ENCODE measurements at regions not wholly inside any gene's neighbourhood (a gene's known extent, or its start where the extent isn't known, plus 50 kb on each side); places are given as distances from the start of the nearest gene placed in this dataset.

DNA sequence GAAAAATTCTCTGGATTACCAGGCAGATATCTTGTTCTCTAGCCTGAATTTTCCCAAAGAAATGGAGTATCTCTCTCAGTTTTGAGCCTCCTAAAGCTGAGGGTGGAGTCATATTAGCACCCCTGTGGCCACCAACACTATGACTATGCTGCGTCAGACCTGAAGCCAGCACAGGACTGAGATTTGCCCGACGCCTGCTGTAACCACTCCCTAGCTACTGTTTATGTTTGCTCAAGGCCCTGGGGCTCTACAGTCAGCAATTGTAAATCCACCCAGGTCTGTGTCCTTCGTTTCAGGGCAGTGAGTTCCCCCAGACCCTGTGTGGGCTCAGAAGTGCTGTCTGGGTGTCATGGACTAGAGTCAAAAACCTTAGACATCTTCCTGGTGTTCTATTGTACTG, 61.4 kb downstream of the ZXDA start:
- Histone ChIP-seq H3K9me3 (ENCODE audit: control insufficient read depth, low read depth, low read length) (peaks cover 67% of the 10 kb centered on the region), H3K4me3 (ENCODE audit: low read length) (no peak overlapping the region), H3K36me3 (ENCODE audit: control insufficient read depth, low read depth, low read length) (no peaks in the 10 kb centered on the region), H3K4me1 (ENCODE audit: control insufficient read depth, low read depth, low read length) (no peaks in the 10 kb centered on the region), H3K27ac (ENCODE audit: low read length) (no peak overlapping the region), H3K27me3 (ENCODE audit: control insufficient read depth, insufficient read depth, low read length) (no peaks in the 10 kb centered on the region), H3K9ac (ENCODE audit: low read length) (no peak overlapping the region)

DNA sequence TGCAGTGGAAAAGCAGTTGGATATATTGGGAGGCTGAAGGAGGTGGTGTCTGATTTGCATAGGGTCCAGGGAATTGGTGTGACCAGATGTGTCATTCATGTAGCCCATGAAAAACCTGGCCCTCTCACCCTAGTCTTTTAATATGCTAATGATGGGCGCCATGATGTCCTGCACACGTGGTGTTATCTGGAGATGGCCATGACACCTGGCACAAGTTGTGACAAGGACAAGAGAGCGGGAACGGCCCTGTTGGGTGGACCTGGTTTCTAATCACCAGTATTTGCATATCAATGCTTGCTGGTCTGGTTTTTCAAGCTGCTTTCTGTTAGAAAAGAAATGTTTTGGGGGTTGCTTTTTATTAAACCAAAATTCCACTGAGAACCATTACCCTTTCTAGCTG, 87.4 kb downstream of the ZXDA start:
- Histone ChIP-seq H3K36me3 (ENCODE audit: control insufficient read depth, low read depth, low read length) (no peaks in the 10 kb centered on the region), H3K4me3 (ENCODE audit: low read length) (no peak overlapping the region), H3K27me3 (ENCODE audit: control insufficient read depth, insufficient read depth, low read length) (no peaks in the 10 kb centered on the region), H3K27ac (ENCODE audit: low read length) (no peak overlapping the region), H3K9ac (ENCODE audit: low read length) (no peak overlapping the region), H3K4me1 (ENCODE audit: control insufficient read depth, low read depth, low read length) (no peaks in the 10 kb centered on the region), H3K9me3 (ENCODE audit: control insufficient read depth, low read depth, low read length) (no peaks in the 10 kb centered on the region)

DNA sequence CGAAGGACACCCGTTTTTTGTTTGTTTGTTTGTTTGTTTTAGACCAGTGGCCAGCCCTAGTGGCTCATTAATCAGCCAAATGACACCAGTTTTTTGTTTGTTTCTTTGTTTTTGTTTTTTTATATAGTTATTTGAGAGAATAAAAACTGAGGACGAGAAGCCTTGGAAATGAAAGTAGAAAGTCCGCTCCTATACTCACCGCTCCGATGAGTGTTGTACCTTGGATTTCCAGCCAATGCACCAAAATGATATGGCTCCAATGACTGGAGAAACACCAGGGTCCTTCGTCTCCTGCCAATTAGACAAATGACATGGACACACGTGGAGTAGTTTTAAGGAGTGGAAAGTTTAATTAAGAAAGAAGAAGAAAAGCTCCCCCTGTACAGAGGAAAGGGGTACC, 87.9 kb downstream of the ZXDA start:
- H3K27me3 ChIP-seq (ENCODE audit: control insufficient read depth, insufficient read depth, low read length), result no peaks in the 10 kb centered on the region

DNA sequence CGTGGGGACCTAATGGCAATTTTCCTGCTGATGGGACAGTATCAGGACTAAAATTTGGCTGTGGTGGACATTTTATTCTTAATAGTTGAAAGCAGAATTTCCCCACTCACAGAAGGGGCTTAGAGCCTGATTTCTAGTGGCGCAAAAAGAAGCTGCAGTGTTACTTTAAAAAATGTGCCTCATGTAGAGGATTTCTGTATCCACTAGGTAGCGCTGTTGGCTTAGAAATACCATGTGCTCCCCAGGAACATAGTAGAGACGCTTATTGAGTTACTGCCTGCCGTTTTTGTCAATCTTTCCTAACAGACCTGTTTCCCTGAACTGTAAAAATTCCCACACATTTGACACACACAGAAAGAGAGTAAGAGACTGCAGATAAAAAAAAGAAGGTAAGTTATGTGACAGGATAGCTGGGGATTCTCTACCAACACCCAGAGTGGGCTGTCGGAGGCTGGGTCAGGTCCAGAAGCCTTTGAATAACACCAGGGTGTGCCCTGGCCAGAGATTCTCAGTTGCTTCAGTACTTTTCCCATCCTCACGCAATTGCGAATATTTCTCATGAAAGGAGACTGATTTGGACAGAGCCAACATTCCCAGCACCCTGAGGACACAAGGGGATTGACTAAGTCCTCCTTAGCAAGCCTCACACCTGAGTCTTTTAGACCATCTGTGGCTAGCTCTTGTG, 88.4 kb downstream of the ZXDA start:
- Histone ChIP-seq H3K9ac (ENCODE audit: low read length) (no peak overlapping the region), H3K4me3 (ENCODE audit: low read length) (no peak overlapping the region), H3K27me3 (ENCODE audit: control insufficient read depth, insufficient read depth, low read length) (no peaks in the 10 kb centered on the region), H3K36me3 (ENCODE audit: control insufficient read depth, low read depth, low read length) (no peaks in the 10 kb centered on the region), H3K9me3 (ENCODE audit: control insufficient read depth, low read depth, low read length) (peaks cover 2% of the 10 kb centered on the region), H3K4me1 (ENCODE audit: control insufficient read depth, low read depth, low read length) (no peaks in the 10 kb centered on the region), H3K27ac (ENCODE audit: low read length) (no peak overlapping the region)

More for the DNA sequence above, 87.9 kb downstream of the ZXDA start:
- Histone ChIP-seq H3K4me1 (ENCODE audit: control insufficient read depth, low read depth, low read length) (no peaks in the 10 kb centered on the region), H3K9me3 (ENCODE audit: control insufficient read depth, low read depth, low read length) (no peaks in the 10 kb centered on the region), H3K9ac (ENCODE audit: low read length) (no peak overlapping the region), H3K4me3 (ENCODE audit: low read length) (no peak overlapping the region), H3K27ac (ENCODE audit: low read length) (no peak overlapping the region), H3K36me3 (ENCODE audit: control insufficient read depth, low read depth, low read length) (no peaks in the 10 kb centered on the region)

DNA sequence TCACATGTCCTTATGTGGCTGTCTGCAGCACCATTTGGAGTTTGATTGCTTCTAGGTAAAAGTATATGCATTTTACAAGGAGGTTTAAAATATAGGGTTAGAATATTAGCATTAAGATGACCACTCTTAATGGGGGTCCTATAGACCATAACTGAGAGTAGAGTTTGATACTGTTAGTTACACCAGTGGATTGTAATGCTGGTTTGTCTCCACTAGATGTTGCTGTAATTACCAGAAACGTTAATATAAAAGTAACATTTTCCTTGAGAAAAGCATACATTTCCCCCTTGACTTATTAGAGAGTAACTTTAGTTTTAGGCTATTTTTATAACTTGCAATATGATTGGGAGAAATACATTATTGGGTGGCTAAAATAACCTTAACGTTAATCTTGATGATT, 93.0 kb downstream of the ZXDA start:
- H3K27me3 ChIP-seq (ENCODE audit: control insufficient read depth, insufficient read depth, low read length), result no peaks in the 10 kb centered on the region
- H3K9me3 ChIP-seq (ENCODE audit: control insufficient read depth, low read depth, low read length), result peaks cover 18% of the 10 kb centered on the region
- H3K4me1 ChIP-seq (ENCODE audit: control insufficient read depth, low read depth, low read length), result no peaks in the 10 kb centered on the region
- H3K36me3 ChIP-seq (ENCODE audit: control insufficient read depth, low read depth, low read length), result no peaks in the 10 kb centered on the region
- no peak overlapping the region for H3K4me3 ChIP-seq (ENCODE audit: low read length)
- H3K9ac ChIP-seq (ENCODE audit: low read length), result no peak overlapping the region
- no peak overlapping the region for H3K27ac ChIP-seq (ENCODE audit: low read length)

DNA sequence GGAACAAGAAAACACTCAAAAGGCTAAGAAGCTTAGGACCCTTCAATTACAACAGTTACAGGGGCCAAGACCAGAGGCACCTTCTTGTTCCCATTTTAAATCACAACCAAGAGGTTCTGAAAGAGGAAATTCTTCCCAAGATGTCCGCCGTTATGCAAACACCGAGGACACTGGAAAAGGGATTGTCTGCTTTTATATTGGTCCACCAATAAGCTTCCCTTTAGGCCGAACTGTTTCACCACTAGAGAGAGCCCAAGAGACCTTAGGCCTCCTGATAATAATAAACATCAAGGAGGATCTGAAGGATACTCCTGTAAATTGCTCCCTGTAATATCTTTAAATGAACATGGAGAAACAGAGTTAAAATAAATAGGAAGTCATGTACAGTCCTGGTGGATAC, 92.6 kb upstream of the NLRP2B start:
- no peak overlapping the region for H3K27ac ChIP-seq (ENCODE audit: low read length)
- no peaks in the 10 kb centered on the region for H3K36me3 ChIP-seq (ENCODE audit: control insufficient read depth, low read depth, low read length)
- no peaks in the 10 kb centered on the region for H3K27me3 ChIP-seq (ENCODE audit: control insufficient read depth, insufficient read depth, low read length)
- no peak overlapping the region for H3K4me3 ChIP-seq (ENCODE audit: low read length)
- H3K4me1 ChIP-seq (ENCODE audit: control insufficient read depth, low read depth, low read length), result no peaks in the 10 kb centered on the region
- H3K9ac ChIP-seq (ENCODE audit: low read length), result no peak overlapping the region
- H3K9me3 ChIP-seq (ENCODE audit: control insufficient read depth, low read depth, low read length), result peaks cover 23% of the 10 kb centered on the region

DNA sequence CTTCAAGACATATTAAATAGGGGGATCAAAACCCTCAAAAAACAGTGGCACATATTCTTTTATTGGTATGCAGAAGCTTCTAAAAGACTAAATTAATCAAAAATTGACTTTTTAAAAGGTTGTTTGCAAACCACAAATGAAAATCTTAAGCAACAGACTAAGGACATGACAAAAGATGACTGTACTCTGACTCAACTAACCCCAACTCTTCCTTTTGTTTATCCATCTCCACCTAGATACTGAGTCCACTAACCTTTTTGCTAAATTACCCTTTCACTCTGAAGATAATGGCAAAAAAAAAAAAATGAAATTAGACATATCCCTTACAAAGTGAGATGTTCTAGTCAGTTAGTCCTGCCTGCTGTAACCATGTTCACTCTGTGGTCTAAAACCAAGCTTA, 91.6 kb upstream of the NLRP2B start:
- Histone ChIP-seq H3K4me1 (ENCODE audit: control insufficient read depth, low read depth, low read length) (no peaks in the 10 kb centered on the region), H3K9ac (ENCODE audit: low read length) (no peak overlapping the region), H3K4me3 (ENCODE audit: low read length) (no peak overlapping the region), H3K27ac (ENCODE audit: low read length) (no peak overlapping the region), H3K27me3 (ENCODE audit: control insufficient read depth, insufficient read depth, low read length) (no peaks in the 10 kb centered on the region), H3K36me3 (ENCODE audit: control insufficient read depth, low read depth, low read length) (no peaks in the 10 kb centered on the region), H3K9me3 (ENCODE audit: control insufficient read depth, low read depth, low read length) (peaks cover 27% of the 10 kb centered on the region)

DNA sequence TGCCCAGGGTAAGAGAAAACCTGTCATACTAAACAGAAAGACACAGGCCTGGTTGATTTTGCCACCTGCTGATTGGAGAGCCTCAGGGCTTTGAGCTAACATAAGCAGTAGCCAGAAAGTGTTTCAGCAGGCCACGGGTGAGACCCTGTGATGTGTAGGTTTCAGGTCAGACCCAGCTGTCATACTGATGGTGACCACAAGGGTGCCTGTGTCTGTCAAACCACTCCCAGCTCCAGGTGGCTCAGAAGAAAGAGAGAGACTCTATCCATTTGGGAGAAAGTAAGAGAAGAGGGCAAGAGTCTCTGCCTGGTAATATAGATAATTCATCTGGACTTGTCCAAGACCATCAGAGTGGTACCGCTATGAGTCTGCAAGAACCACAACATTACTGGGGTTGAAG, 72.8 kb upstream of the NLRP2B start:
- Histone ChIP-seq H3K4me3 (ENCODE audit: low read length) (no peak overlapping the region), H3K9ac (ENCODE audit: low read length) (no peak overlapping the region), H3K27ac (ENCODE audit: low read length) (no peak overlapping the region), H3K4me1 (ENCODE audit: control insufficient read depth, low read depth, low read length) (no peaks in the 10 kb centered on the region), H3K9me3 (ENCODE audit: control insufficient read depth, low read depth, low read length) (peaks cover 38% of the 10 kb centered on the region), H3K36me3 (ENCODE audit: control insufficient read depth, low read depth, low read length) (no peaks in the 10 kb centered on the region), H3K27me3 (ENCODE audit: control insufficient read depth, insufficient read depth, low read length) (no peaks in the 10 kb centered on the region)

DNA sequence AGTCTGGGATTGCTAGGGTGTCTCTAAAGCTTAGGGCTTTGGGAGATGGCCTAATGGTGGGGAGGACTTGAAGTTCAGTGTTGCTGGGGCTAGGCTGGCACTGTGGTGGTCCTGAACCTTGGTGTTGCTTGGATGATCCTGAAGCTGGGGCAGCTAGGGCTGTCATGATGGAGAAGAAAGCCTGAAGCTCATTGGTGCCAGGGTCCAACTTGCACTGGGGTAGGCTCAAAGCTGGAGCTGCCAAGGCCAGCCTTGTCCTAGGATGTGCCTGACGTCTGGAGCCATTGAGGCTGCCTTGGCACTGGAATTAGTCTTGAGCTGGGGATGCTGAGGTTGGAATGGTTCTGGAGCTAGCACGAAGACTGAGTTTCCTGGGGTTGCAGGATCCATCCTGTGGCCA, 61.0 kb upstream of the NLRP2B start:
- H3K36me3 ChIP-seq (ENCODE audit: control insufficient read depth, low read depth, low read length), result no peaks in the 10 kb centered on the region
- no peak overlapping the region for H3K27ac ChIP-seq (ENCODE audit: low read length)
- H3K4me3 ChIP-seq (ENCODE audit: low read length), result no peak overlapping the region
- no peak overlapping the region for H3K9ac ChIP-seq (ENCODE audit: low read length)
- H3K4me1 ChIP-seq (ENCODE audit: control insufficient read depth, low read depth, low read length), result no peaks in the 10 kb centered on the region
- H3K9me3 ChIP-seq (ENCODE audit: control insufficient read depth, low read depth, low read length), result peaks cover 18% of the 10 kb centered on the region
- H3K27me3 ChIP-seq (ENCODE audit: control insufficient read depth, insufficient read depth, low read length), result no peaks in the 10 kb centered on the region

DNA sequence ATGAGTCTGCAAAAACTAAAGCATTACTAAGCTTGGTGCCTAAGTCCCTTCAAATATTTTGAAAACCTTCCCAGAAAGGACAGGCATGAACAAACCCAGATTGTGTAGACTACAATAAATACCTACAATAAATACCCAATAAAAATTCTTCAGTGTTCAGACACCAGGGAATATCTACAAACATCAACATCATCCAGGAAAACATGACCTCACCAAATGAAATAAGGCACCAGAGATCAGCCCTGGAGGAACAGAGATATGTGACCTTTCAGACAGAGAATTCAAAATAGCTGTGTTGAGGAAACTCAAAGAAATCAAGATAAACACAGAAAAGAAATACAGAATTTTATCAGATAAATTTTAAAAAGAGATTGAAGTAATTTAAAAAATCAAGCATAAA, 57.8 kb upstream of the NLRP2B start:
- H3K27me3 ChIP-seq (ENCODE audit: control insufficient read depth, insufficient read depth, low read length), result no peaks in the 10 kb centered on the region
- no peak overlapping the region for H3K9ac ChIP-seq (ENCODE audit: low read length)
- H3K9me3 ChIP-seq (ENCODE audit: control insufficient read depth, low read depth, low read length), result peaks cover 8% of the 10 kb centered on the region
- no peaks in the 10 kb centered on the region for H3K36me3 ChIP-seq (ENCODE audit: control insufficient read depth, low read depth, low read length)
- H3K27ac ChIP-seq (ENCODE audit: low read length), result no peak overlapping the region
- H3K4me1 ChIP-seq (ENCODE audit: control insufficient read depth, low read depth, low read length), result no peaks in the 10 kb centered on the region
- H3K4me3 ChIP-seq (ENCODE audit: low read length), result no peak overlapping the region

All from iPS-18a (cell line).